HUES48 (cell line): ENCODE measurements at regions not wholly inside any gene's neighbourhood (a gene's known extent, or its start where the extent isn't known, plus 50 kb on each side); places are given as distances from the start of the nearest gene placed in this dataset.
A peak's percentile ranks its signal among the peaks of the same experiment; 100 is the strongest.

Experiments
- H3K27ac ChIP-seq: one replicate; pipeline ENCODE4 v1.7.0; 2013; ENCODE audit warnings: low read depth, low read length, inconsistent platforms
- H3K27me3 ChIP-seq: 2 replicates; pipeline ENCODE4 v1.6.1; 2013; ENCODE audit warnings: mild to moderate bottlenecking, low read length; ENCODE audit not compliant: control insufficient read depth, insufficient read depth
- H3K36me3 ChIP-seq: 2 replicates; pipeline ENCODE4 v1.6.1; 2013; ENCODE audit warnings: low read length; ENCODE audit not compliant: control insufficient read depth, insufficient read depth
- H3K4me1 ChIP-seq: 2 replicates; pipeline ENCODE4 v1.6.1; 2013; ENCODE audit warnings: mild to moderate bottlenecking, low read length; ENCODE audit not compliant: control insufficient read depth, insufficient read depth
- H3K4me3 ChIP-seq: 2 replicates; pipeline ENCODE4 v1.5.1; 2013; ENCODE audit warnings: mild to moderate bottlenecking, low read depth, low read length
- H3K9ac ChIP-seq: 2 replicates; pipeline ENCODE4 v1.6.1; 2013; ENCODE audit warnings: mild to moderate bottlenecking, low read depth, low read length, moderate library complexity
- H3K9me3 ChIP-seq: 2 replicates; pipeline ENCODE4 v1.6.1; 2013; ENCODE audit warnings: low read length; ENCODE audit not compliant: control insufficient read depth, insufficient read depth

DNA sequence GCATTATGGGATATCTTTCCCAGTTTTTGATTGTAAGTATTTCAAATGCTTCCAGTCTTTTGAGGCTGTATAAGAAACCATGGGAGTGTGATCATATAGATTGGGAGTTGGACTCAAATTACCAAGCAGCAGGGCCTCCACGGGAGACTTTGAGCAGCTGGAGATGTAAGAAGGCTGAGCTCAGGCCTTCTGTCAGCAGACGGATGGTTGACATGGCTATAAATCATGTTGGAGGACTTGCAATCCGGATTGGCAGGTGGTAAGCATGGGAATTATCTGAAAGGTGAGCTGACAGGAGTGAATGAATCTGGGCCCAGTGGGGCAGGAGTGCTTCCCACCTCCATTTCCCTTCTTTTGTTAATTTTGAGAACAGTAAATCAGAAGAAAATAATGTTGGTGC is 83.2 kb upstream of the PPM1J start:
- Histone ChIP-seq H3K36me3 (no peaks in the 10 kb centered on the region), H3K9me3 (no peaks in the 10 kb centered on the region), H3K9ac (no peak overlapping the region), H3K4me3 (no peak overlapping the region), H3K4me1 (peaks cover 29% of the 10 kb centered on the region), H3K27ac (no peak overlapping the region), H3K27me3 (0 out of 2 replicates have a peak, but pooled peaks cover 3% of the 10 kb centered on the region)

DNA sequence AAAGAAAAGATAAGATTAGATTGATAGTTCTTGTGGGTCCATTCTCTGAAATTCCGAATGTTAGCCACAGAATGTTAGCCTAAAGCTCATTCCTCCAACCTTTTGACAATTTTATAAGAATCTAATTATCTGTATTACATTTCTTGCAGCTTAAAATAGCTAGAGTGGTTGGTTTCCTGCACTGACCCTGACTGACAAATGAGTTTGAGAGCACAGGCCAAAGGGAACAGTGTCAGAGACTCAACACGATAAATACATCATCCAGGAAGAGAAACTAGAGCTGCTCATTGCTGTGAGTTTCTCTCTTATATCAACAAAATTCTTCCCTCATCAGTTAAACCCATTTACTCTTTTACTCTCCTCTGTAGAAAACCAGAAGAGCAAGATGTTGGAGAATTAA is 82.1 kb upstream of the PPM1J start:
- Histone ChIP-seq H3K27me3 (0 out of 2 replicates have a peak, but pooled peaks cover 3% of the 10 kb centered on the region), H3K9me3 (no peaks in the 10 kb centered on the region), H3K27ac (no peak overlapping the region), H3K4me3 (no peak overlapping the region), H3K9ac (no peak overlapping the region), H3K4me1 (peaks cover 32% of the 10 kb centered on the region), H3K36me3 (no peaks in the 10 kb centered on the region)

DNA sequence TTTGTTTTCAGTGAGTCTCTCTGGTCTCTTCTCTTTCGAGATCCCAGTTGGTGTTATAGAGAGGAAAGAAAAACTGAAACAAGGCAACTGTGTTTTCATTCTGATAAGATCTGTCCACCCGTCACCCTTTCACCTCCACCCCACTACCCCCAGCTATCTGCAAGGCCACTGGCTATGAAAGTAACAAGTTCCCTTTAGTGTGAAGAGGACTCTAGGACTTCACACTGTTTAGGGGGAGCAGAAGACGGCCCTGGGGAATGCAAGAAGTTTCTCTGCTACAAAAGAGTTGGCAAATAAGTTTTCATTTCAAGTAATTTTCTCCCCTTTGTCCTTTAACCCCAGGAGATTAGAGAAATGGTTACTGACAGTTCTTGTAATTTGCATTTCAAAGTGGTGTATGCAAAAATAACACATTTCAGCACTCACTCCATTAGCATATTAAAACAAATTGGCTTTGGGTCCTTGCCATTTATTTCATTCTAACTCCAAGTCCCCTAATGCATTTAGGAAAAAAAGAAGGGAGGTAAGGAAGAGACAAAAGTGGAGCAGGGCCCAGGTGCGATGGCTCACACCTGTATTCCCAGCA is 79.6 kb upstream of the PPM1J start:
- Histone ChIP-seq H3K9me3 (no peaks in the 10 kb centered on the region), H3K9ac (no peak overlapping the region), H3K36me3 (no peaks in the 10 kb centered on the region), H3K4me3 (no peak overlapping the region), H3K27me3 (peaks cover 6% of the 10 kb centered on the region; the same call in 1 of the 2 replicates), H3K27ac (peak overlapping the region; percentile 88), H3K4me1 (peaks cover 47% of the 10 kb centered on the region)

DNA sequence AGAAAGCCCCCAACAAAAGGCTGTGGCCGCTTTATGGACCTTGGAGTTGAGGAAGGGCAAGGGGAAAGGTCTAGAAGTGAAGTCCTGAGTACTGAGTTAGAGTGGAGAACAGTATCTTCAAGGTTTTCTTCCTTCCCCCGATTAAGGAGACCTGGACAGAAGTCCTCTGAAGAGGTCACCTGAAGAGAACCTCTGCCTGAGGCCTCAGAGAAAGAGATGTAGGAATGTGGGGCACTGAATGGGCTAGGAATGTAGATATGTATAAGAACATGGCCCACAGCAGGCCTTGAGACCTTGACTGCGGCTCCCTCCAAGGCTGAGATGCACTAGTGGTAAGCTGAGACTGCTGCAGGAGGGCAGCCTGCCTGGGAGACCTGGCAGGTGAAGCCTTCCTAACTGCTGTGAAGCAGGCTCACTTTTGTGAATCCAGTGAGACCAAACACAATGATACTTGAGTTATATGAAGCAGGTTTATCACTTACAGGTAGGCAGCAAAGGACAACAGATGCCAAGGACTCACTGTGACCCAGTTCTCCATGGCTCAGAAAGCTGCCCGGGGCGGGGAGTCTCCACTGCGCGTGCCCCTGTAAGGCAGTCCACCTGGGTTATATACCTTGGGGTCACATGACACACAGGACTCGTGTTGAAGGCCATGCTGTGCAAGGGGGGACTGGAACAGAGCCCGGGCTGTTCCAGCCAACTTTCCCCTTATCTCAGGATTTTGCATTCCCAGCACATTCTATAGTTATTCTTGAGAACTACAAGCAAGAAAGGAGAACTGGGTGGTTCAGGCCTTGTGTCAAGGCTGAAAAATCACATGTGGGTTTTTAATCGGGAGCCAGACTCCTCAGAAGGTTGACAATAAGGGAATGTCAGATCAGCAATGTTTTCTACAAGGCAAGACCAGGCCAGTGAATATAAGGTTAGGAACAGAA is 78.8 kb upstream of the PPM1J start:
- Histone ChIP-seq H3K9me3 (no peaks in the 10 kb centered on the region), H3K27ac (peak overlapping the region; percentile 88), H3K4me1 (peaks cover 47% of the 10 kb centered on the region), H3K27me3 (peaks cover 6% of the 10 kb centered on the region; the same call in 1 of the 2 replicates), H3K9ac (no peak overlapping the region), H3K36me3 (no peaks in the 10 kb centered on the region), H3K4me3 (no peak overlapping the region)

DNA sequence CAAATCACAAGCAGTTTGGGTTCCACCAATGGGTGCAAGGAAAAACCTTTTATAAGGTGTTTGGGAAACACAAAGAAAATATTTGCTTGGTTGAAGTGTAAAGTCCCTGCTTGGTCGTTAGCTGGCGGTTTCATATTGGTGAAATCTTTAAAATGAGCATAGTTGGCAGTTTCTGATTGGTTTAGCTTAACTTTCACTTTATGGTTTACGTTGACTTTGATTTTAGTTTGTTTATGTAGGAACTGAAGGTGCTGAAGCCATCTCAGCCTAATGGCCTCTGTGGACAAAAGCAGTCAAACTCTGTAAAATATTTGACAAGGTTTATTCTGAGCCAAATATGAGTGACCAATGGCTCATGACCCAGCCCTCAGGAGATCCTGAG is 76.6 kb upstream of the PPM1J start:
- no peaks in the 10 kb centered on the region for H3K36me3 ChIP-seq
- H3K9me3 ChIP-seq = no peaks in the 10 kb centered on the region
- H3K4me1 ChIP-seq = peaks cover 47% of the 10 kb centered on the region
- H3K9ac ChIP-seq = no peak overlapping the region
- H3K27ac ChIP-seq = peak overlapping the region; percentile 70
- no peak overlapping the region for H3K4me3 ChIP-seq
- peaks cover 6% of the 10 kb centered on the region; the same call in 1 of the 2 replicates for H3K27me3 ChIP-seq

DNA sequence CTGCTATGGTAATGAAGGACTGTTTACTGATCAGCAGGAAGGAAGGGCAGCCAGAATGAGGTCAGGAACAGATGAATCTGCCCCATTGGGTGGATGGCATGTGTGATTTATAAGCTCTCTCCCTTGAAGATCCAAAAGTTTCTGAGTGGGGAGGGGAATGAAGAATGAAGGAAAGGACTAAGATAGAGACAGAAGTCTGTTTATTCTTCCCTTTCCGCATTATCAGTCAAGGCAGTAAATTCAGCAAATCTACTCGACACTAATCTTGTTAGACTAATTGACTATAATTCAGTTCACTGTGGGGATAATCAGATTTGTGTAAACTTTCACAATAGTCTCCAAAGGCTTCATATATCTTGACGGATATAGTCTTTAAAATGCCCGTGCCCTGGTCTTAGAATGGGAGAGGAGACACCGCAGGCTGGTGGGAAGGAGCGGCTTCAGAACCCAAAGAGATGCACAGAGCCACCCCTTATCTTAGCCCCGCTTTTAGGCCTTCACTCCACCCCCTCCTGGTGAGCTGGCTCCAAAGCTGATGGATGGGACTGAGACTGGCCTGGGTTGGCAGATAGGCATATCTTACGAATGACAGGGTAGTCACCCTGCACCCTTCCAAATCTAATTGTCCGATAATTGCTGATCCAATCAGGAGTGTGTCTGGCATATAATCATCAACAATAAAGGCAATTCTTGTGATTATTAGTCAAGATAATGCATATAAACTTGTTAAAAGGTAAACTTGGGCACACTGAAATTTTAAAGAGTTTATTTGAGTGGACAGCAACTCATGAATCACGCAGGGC is 76.0 kb upstream of the PPM1J start:
- H3K9me3 ChIP-seq = no peaks in the 10 kb centered on the region
- H3K27ac ChIP-seq = peak overlapping the region; percentile 37
- H3K36me3 ChIP-seq = no peaks in the 10 kb centered on the region
- no peak overlapping the region for H3K9ac ChIP-seq
- no peak overlapping the region for H3K4me3 ChIP-seq
- peaks cover 6% of the 10 kb centered on the region; the same call in 1 of the 2 replicates for H3K27me3 ChIP-seq
- H3K4me1 ChIP-seq = peaks cover 43% of the 10 kb centered on the region

DNA sequence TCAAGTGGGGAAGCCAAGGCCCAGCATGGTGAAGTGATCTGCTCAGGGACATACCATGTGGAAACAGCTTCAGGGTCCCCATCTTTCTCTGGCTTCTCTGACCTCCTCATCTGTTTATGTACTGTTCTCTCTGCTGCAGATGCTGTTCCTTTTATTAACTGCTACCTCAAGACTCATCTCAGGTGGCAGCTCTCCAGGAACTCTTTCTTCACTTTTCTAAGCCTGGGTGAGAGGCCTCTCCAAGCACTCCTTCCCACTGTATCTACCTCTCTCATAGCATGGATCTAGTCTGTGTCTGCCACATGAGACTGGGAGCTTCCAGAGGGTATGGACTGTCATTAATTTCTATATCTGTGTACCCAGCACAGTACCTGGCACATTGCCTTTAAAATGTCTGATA is 73.4 kb upstream of the PPM1J start:
- no peak overlapping the region for H3K4me3 ChIP-seq
- H3K27me3 ChIP-seq = peaks cover 3% of the 10 kb centered on the region; the same call in 1 of the 2 replicates
- no peak overlapping the region for H3K27ac ChIP-seq
- no peaks in the 10 kb centered on the region for H3K9me3 ChIP-seq
- H3K4me1 ChIP-seq = peaks cover 21% of the 10 kb centered on the region
- no peaks in the 10 kb centered on the region for H3K36me3 ChIP-seq
- no peak overlapping the region for H3K9ac ChIP-seq

DNA sequence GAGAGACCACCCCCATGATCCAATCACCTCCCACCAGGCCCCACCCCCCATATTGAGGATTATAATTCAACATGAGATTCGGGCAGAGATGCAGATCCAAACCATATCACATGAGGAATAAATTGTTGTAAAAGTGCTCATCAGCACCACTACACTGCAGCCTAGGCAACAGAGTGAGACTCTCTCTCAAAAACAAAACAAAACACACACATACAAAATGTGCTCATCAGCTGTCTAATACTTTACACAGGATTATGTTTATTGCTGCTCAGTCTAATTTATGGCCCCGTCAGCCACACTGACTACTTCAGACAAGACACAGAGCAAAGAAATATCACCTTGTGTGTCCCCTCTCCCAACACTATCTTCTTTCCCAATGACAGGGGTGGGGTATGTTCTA is 72.9 kb upstream of the PPM1J start:
- no peak overlapping the region for H3K9ac ChIP-seq
- no peak overlapping the region for H3K4me3 ChIP-seq
- peaks cover 16% of the 10 kb centered on the region for H3K4me1 ChIP-seq
- H3K36me3 ChIP-seq = no peaks in the 10 kb centered on the region
- peaks cover 3% of the 10 kb centered on the region; the same call in 1 of the 2 replicates for H3K9me3 ChIP-seq
- H3K27ac ChIP-seq = no peak overlapping the region
- H3K27me3 ChIP-seq = peaks cover 3% of the 10 kb centered on the region; the same call in 1 of the 2 replicates

DNA sequence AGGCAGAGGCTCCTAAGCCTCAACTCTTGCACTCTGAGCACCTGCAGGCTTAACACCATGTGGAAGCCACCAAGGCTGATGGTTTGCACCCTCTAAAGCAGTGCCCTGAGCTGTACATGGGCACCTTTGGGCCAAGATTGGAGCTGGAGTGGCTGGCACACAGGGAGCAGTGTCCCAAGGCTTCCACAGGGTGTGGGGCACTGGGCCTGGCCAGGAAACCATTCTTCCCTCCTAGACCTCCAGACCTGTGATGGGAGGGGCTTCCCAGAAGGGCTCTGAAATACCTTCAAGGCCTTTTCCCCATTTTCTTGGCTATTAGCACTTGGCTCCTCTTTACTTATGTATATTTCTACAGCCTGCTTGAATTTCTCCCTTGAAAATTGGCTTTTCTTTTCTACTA is 67.9 kb upstream of the PPM1J start:
- H3K4me1 ChIP-seq = no peaks in the 10 kb centered on the region

DNA sequence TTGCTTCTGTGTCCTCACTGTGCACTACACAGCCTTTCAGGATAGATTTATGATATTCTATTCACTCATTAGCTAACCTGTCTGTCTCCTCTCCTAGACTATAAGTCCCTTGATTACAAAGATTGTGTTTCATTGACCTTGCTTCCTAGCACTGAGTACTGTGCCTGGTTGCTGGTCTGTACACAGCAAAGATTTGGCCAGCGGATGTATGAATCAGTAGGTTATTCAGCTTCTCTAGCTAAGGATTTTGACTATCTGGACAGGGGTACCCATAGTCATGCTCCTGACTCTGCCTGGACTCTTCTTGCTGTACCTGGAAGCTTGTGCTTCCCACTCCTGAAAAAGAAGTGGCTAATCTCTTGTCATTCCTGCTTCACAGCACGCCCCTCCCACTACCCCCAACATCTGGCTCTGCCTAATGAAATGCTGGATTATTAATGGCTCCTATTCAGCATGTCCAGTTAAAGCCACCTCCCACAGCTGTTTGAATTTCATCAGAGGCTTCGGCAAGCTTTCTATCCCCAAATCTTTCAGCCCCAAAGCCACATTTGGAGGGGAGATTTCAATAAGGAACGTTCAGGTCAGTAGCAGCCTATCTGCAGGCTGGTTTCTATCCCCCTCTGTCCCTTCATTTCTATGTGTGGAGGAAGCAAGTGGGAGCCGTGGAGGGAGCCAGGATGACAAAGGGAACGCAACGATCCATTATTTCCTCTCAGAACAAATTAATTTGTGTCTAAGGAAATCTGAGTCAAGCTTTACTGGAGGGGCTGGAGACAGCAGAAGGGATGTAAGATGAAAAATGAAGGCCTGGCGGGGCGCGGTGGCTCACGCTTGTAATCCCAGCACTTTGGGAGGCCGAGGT is 64.8 kb upstream of the PPM1J start:
- H3K4me3 ChIP-seq = no peak overlapping the region
- H3K9ac ChIP-seq = no peak overlapping the region
- H3K36me3 ChIP-seq = no peaks in the 10 kb centered on the region
- no peak overlapping the region for H3K27ac ChIP-seq
- H3K4me1 ChIP-seq = no peaks in the 10 kb centered on the region
- no peaks in the 10 kb centered on the region; the same call in 1 of the 2 replicates for H3K27me3 ChIP-seq
- H3K9me3 ChIP-seq = peaks cover 7% of the 10 kb centered on the region

More for the DNA sequence above, 67.9 kb upstream of the PPM1J start:
- H3K36me3 ChIP-seq = no peaks in the 10 kb centered on the region
- no peak overlapping the region for H3K27ac ChIP-seq
- H3K27me3 ChIP-seq = no peaks in the 10 kb centered on the region; the same call in 1 of the 2 replicates
- H3K9ac ChIP-seq = no peak overlapping the region
- H3K9me3 ChIP-seq = peaks cover 7% of the 10 kb centered on the region
- H3K4me3 ChIP-seq = no peak overlapping the region
